GM19372 (cell line): ENCODE measurements at regions not wholly inside any gene's neighbourhood (a gene's known extent, or its start where the extent isn't known, plus 50 kb on each side); places are given as distances from the start of the nearest gene placed in this dataset.

Experiments used
- ATAC-seq: cut with Tn5 transposase; IDR thresholded peaks from one replicate; pipeline ENCODE4 v1.9.1; 2021; ENCODE audit warnings: mild to moderate bottlenecking, low read depth, moderate library complexity; ENCODE audit not compliant: unreplicated experiment

DNA sequence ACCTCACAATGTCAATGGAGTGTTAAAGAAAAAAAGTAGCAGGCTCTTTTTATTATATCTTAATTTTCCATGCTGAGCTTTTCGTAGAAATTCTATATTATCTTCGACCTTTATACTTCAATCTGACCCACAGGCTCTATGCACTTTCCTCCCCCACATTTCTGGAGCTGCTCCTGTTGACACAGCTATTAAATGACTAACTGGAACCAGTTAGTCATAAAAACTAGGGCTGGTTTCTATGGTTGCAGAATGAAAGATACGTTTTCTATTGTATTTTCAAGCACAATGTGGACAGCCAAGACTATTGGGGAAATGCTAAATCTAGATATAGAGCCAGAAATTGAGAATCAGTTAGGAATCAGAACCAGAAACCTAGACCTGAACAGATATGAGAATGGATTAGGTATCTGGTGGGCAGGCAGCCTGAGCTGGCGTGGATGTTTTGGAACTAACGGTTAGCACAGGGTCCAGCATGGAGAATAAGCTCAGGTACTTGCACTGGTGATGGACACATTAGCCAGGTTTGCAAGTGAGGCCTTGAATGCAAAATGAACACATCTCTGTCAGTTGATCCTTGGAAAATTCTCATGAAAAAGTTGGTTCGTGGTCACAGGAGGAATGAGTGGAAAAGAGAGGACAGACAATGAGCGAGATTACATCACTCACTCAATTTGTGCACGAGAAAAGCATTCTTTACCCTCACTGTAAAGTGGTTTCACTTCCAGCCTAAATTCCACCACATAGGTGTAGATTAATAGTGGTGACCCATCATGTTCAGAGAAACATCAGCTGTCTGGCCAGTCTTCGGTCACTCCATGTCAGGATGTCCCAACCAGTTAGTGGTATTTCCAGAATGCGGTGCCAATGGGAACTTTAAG lies 144.6 kb upstream of the EPHA4 start:
- no peak for ATAC-seq

DNA sequence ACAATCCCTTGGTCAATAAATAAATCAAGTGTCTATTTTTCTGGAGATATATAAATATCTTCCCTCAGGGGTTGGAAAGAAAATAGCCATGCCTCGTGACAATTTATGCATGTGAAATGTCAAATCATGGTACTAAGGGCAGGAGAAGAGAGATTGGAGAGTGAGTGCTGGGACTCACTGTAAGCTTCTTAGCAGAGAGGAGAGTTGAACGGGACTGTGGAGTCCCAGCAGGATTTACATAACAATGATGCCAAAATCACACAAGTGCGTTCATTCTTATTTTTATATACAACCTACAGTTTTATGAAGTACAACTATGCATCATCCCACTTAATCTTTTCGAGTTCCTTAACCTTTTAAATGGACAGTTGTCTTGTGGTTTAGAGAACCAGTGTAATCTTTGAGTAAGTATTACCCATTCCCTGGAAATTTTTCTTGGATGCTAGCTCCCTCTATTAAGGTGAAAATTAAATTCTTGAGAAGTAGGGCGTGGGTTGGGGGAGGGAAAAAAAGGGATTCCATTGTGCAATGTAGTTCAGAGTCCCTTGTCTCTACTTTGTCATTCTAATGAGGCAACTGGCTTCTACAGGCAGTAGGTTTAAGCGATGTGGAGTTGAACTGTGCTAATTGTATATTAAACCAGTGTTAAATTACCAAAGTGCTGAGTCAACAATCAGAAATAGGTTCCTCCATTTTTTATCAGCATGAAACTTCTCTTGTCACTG lies 143.6 kb upstream of the EPHA4 start:
- ATAC-seq: no peak

DNA sequence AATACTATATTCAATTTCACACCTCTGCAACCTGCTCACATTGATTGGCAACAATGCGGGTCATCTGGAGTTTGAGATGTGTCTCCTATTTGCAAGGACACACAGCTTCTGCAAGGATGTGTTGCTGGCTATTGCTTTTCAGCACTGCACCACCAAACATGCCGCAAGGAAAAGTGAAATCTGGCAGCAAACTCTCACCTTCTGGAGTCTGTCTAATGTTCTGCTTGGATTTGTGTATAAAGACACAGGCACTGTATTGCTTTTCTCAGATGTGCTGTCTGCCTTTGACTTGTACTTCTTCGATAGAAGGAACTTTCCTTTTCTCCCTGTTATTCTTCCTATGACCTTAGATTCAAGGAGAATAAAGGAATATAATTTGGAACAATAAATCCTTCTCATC lies 138.6 kb upstream of the EPHA4 start:
- no peak for ATAC-seq

DNA sequence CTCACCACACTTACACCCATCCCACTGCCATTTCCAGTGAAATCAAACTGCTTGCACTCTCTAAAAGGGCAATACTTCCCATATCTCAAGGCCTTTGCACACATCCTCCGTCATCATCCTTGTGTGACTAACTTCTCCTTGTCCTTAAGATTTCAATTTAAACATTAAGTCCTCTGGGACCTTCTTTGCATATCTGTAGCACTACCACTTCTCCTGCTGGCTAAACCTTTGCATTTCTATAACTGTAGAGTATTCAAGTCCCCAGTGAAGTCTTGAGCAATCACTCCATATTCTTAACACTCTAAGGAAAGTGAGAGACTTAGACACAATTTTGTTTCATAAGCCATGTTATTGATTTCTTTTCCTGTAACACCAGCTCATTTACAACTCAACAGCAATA lies 136.8 kb upstream of the EPHA4 start:
- ATAC-seq: no peak

DNA sequence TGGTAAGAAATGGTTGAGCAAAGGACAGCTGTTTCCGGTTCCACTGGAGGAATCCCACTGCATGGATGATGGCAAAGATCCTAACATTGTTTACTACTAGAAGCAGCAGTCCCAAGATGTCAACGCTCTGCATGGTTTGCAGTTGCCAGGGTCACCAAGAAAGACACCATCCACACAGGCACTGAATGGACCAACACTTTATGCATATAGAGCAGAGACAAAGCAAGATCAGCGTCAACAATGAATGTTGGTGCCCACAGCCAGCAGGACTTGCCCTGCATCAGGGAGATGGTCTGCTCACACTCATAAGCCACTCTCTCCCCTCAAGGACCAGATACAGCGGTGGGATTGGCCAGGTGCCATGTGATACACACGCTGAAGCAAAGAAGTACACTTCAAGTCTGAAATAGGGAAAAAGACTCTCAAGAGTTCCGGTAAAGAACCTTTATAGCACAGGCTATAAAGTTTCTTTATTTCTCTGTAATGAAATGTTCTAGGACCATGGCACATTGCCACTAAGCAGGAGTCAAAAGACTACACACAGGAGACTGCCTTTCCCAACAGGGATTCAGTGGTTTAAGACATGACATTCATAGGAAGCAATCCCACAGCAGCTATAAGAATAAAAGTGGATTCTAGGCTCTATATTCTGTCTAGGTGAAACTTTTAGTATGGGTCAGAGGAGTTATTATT lies 133.2 kb upstream of the EPHA4 start:
- ATAC-seq: no peak

DNA sequence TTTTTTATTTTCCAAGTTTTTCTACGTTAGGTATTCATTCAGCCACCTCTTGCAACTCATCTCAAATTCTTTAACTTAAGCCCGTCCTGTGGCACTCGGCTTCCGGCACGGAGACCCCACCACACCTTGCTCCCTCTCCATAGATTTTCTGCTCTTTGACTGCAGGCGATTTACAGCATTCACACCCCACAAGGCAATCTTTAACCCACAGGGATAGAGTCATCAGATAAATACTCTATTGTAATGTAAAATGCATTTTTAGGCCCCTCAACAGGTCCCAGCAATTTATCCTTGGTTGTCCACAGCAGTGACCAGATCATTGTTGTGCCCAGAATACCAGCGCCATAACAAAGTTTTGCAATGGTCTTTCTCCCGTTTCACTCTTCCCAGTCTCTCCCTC lies 132.3 kb upstream of the EPHA4 start:
- ATAC-seq: no peak

DNA sequence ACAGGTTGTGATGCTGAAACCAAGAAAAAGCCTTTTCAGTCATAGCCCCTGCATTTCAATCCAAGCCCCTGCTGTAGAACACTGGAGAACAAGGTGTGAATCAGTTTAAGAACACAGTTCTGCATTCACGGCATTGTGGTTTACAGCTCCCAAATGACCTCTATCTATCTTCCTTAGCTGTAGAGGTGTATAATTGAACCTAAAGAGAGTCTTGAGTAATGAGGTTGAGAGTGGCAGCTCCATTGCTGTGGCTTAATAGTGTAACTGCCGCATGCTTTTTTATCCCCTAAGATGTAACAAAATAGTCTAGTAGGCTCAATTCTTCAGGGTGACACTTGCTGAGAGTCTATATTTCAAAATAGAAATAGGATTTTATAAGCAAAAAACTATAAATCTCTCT lies 121.3 kb upstream of the EPHA4 start:
- no peak for ATAC-seq

DNA sequence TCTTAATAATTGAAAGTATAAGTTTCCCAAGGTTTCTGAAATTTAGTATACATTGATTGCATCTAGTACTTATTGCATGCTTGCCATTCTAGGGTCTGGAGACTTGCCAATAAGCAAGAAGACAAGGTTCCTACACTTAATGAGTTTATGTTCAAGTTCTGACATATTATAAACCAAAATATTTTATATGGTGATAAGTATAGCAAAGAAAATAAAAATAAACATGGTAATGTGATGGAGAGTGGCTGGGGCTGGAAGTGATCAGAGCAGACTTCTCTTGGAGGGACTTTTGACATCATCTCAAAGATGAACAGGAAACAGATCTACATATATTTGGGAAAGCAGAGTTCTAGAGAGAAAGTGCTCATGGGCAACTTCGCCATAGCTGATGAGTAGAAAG lies 119.5 kb upstream of the EPHA4 start:
- ATAC-seq: no peak

DNA sequence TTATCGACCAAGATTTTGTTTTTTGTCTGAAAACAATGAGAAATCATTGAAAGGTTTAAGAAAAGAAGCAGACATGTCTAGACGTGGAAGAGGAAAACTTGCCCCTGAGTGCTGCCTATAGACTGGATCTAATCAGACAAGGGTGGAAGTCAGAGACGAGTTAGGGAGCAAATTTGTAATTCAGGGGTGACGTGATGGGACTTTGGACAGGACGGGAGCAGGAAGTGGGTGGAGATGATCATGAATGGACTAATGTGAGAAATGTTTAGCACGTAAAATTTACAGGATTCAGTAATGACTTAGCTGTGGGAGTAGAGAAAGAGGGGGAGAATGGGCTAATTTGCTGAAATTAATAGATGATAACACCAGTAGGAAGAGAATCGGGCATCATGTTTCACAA lies 117.0 kb upstream of the EPHA4 start:
- no peak for ATAC-seq

DNA sequence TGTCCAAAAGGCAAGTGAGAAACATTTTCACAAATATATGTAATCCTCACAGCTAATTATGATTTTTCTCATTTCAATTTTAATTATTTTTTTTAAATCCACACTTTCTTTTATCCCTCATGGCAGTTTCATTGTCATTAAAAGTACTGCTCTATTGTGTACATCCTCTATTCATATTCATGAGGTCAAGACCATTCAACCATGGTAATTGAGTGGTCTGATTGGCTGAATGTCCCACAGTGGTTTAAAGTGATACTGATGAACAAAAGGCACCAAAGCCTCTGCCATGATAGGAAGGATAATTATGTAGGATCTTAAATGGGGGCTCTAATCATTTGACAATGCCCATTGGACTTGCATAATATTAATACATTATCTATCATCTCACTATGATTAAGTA lies 108.4 kb upstream of the EPHA4 start:
- ATAC-seq: no peak

DNA sequence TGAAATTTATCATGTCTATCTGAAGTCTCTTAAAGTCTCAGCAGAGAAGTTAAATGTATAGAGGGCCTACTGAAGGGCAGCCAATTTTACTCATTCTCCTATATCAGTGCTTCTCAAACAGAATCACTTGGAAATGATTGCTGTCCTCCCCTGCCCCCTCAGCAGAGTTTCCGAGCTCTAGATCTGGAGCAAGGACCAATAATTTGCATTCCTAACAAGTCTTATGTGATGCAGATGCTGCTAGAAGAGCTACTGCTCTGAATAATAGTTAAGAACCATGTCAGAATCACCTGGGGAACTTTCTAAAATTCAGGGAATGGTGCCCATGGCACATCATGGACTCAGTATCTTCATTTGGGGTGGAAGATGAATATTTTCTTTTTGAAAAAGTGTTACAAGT lies 105.6 kb upstream of the EPHA4 start:
- ATAC-seq: no peak

DNA sequence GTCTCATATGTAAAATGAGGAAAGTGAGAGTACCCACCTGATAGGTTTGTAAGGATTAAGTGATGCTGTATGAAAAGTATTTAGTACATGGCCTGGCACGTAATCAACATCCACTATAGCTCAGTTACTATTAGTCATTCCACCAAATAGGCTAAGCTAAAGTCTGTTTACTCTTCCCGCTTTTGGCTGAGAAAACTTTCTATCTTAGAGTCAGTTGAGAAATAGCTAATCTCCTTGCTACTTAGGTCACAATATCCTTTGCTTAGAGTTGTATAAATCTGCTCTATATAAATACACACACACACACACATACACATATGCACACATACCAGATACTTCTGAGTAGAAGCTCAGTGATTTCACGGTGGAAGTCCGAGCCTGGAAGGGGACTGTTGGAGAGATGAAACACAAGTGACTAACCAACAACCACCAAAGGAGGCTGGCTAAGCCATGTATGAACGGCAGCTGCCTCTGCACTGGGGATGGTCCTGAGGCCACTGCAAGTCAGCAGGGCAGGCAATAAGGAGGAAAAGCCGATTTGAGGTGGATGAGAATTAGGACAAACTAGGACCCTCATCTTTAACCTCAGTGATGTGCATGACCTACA lies 104.6 kb upstream of the EPHA4 start:
- ATAC-seq: no peak

DNA sequence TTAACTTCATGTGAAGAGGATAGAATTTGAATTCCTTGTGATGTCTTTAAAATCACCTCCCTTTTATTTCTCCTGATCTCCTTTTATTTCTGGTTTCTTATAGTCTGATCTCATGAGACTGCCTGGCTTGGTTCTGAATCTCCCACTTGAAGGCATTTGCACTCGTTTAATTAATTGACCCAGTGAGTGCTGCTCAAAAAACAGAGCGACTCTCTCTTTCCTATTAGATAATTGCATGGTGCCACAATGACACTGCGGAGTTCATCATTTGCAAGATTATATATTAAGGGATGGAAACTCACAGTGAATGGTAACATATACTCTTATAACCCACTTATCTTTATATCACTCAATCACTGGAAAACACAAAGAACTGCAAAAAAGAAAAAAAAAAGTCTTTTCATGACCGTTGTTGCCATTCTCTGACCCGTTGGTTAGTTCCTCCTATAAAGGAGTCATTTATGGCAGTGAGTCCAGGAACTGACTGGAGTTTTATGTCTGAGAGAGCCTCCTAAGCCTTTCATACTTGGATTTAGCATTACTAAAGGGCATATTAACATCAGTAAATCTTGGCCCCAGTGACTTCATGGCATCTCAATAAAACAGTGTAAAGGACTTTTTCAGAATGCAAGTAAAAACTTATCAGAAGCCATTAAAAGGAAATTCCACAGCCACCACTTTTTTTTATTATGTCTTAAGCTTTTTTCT lies 103.3 kb upstream of the EPHA4 start:
- ATAC-seq: no peak

DNA sequence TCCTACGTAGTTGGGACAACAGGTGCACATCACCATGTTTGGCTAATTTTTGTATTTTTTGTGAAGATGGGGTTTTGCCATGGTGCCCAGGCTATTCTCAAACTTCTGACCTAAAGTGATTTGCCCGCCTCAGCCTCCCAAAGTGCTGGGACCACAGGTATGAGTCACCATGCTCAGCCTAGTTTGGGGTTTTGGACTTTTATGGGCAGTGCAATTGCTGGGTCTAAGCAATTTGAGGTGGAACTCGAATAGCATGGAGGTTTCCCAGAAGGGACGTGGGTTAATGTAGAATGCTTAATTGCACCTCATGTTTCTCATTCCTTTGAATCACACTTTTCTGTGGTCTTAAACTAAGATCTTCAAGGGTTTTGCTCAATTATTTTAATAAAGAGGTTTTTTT lies 102.3 kb upstream of the EPHA4 start:
- no peak for ATAC-seq

DNA sequence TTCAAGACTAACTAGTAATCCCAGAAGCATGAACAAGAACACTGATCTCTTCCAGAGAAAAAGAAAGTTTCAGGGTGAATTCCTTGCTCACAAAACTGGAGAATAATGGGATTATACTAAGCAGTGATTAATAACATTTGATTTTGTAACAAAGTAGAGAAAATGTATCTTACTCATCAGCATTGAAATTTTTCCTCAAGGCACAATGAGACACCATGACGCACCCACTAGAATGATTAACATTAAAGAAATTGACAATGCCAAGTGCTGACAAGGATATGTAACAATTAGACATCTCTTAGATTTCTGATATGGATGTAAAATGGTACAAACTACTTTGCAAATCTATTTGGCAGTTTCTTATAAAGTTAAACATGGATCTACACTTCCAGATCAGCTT lies 101.1 kb upstream of the EPHA4 start:
- ATAC-seq: no peak

DNA sequence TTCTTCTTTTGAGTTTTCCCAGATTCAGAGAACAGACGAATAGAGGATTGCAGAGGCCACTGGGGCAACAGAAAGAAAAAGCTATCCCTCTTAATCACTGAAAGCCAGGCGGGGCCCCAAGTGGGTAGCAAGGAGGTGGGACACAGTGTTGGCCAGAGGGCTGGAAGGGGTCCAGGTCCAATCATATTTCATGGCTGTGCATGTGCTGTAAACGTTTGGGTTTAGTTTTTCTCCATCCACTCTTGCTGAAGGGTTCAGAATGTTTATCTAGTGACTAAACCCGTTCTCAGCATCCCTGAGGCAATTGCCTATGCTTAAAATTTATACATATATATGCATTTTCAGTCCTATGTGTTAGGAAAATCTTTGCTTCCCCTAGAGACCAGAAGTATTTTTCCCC lies 99.4 kb upstream of the EPHA4 start:
- ATAC-seq: no peak

DNA sequence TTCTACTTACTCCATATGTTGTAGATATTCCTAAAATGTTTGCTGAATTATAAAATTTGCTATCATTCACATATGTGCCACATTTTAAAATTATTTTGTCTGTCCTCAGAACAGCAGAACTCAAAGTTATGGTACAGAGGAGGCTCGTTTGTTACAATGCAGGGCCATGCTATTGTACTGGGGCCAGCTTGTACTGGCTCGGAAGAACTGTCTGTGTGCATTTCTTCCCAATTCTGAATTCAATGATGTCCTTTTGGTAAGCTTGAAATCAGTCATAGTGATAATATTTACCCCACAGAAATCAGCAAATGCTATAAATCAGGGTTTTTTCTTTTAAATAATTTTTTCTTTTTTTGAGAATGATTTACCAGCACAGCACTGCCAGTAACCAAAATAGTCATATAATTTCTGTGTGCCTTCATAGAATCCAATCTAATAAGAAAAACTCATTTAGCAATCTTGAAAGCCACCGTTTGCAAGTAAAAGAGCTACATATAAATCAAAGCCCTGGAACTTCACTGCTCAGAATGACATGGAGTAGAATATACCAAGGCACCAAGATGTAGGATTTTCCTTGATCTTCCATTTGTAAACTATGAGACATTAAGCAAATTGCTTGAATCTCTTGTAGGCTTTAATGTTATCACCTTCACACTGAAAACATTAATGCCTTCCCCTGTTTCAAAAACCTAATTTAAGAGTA lies 90.7 kb upstream of the EPHA4 start:
- no peak for ATAC-seq

DNA sequence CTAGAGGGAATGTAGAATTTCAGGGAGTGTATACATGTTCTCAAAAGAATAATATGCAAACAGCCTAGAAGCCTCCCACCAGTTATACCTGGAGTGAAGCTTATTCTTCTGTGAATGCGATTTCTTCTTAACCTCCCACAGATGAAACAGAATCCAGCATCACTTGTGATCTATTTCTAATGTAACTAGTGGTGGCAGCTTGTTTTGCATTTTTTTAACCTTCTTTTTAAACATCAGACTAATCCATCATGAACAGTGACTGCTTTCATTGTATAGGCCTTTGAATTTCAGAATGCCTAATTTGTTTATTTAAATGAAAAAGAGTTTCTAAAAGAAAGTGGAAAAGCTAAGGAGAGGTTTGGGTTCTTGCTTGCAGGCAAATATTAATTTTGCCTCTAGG lies 85.7 kb upstream of the EPHA4 start:
- ATAC-seq: no peak

DNA sequence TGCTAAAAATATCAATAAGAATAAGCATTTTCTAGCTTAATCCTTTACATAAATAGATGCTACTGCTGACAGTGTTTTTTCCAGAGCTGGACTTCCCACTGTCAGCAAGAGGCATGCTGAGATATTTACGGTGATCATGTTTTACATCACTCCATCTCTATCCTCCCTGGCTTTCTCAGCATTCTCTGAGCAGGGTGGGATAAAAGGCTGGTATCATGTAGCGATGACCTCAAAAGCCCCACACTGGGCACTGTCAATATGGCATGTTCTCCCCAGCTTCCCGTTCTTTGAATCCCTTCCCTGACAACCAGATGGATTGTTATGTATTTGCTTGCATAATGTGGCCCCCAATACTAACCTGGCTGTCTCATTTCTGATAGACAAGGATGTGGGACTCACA lies 83.2 kb upstream of the EPHA4 start:
- no peak for ATAC-seq

DNA sequence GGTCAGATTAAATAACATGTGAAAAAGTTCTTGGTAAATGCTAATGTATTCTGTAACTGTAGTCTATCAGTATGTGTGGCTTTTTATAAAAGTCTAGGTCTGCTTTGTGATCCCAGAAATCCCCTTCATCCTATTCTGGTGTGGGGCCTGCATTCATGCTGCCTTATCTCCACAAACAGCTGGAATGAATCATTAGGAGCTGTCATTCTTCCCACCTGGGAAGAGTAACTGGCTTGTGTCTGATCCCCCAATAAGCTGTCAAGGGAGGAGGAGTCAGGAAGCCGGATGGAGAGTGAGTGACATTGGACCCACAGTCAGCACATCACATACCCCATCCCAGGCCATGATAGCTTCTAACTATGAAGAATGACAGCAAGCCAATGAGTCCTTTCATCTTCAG lies 81.1 kb upstream of the EPHA4 start:
- no peak for ATAC-seq
